IMR-90 (cell line): ENCODE measurements at regions not wholly inside any gene's neighbourhood (a gene's known extent, or its start where the extent isn't known, plus 50 kb on each side); places are given as distances from the start of the nearest gene placed in this dataset.

ENCODE experiments used
- BHLHE40 ChIP-seq: fragments of 150-350 bp; IDR thresholded peaks from 2 replicates; pipeline ENCODE4 v1.6.1; 2016; ENCODE audit warnings: mild to moderate bottlenecking, low read depth, low read length
- CTCF ChIP-seq: conservative IDR thresholded peaks from 2 replicates; pipeline ENCODE4 v1.5.1; 2012; ENCODE audit warnings: mild to moderate bottlenecking, low read depth, low read length, improper control_type of control experiment
- ELK1 ChIP-seq: fragments of 150-350 bp; IDR thresholded peaks from 2 replicates; pipeline ENCODE4 v1.6.1; 2016; ENCODE audit warnings: low read depth, mild to moderate bottlenecking, low read length, moderate library complexity, borderline replicate concordance
- FOS ChIP-seq: fragments of 150-350 bp; IDR thresholded peaks from 2 replicates; pipeline ENCODE4 v1.6.1; 2016; ENCODE audit warnings: low read depth, low read length
- MAFK ChIP-seq: IDR thresholded peaks from 2 replicates; pipeline ENCODE4 v1.6.1; 2012; ENCODE audit warnings: low read depth, low read length, improper control_type of control experiment
- MAZ ChIP-seq: IDR thresholded peaks from 2 replicates; pipeline ENCODE4 v1.6.1; 2012; ENCODE audit warnings: low read depth, mild to moderate bottlenecking, low read length, improper control_type of control experiment, moderate library complexity, borderline replicate concordance
- MXI1 ChIP-seq: IDR thresholded peaks from 2 replicates; pipeline ENCODE4 v1.6.1; 2012; ENCODE audit warnings: low read depth, mild to moderate bottlenecking, low read length, moderate library complexity, borderline replicate concordance
- NFE2L2 ChIP-seq: fragments of 150-350 bp; IDR thresholded peaks from 2 replicates; pipeline ENCODE4 v1.6.1; 2016; ENCODE audit warnings: low read depth, mild to moderate bottlenecking, low read length
- POLR2A ChIP-seq: IDR thresholded peaks from 2 replicates; pipeline ENCODE4 v1.6.1; 2012; ENCODE audit warnings: mild to moderate bottlenecking, low read depth, low read length
- RAD21 ChIP-seq: IDR thresholded peaks from 2 replicates; pipeline ENCODE4 v1.6.1; 2012; ENCODE audit warnings: low read length, improper control_type of control experiment
- RCOR1 ChIP-seq: IDR thresholded peaks from 2 replicates; pipeline ENCODE4 v1.6.1; 2012; ENCODE audit warnings: mild to moderate bottlenecking, low read length, improper control_type of control experiment; ENCODE audit not compliant: insufficient replicate concordance
- RFX5 ChIP-seq: IDR thresholded peaks from 2 replicates; pipeline ENCODE4 v1.8.0; 2012; ENCODE audit warnings: low read depth, mild to moderate bottlenecking, low read length, moderate library complexity
- SMC3 ChIP-seq: fragments of 150-350 bp; IDR thresholded peaks from 2 replicates; pipeline ENCODE4 v1.6.1; 2016; ENCODE audit warnings: low read depth, mild to moderate bottlenecking, antibody characterized with exemption, low read length, moderate library complexity
- USF2 ChIP-seq: fragments of 150-350 bp; IDR thresholded peaks from 2 replicates; pipeline ENCODE4 v1.6.1; 2017; ENCODE audit warnings: mild to moderate bottlenecking, antibody characterized with exemption, low read length, low read depth

GRCh38 chr10:56522166-56522565, 161.1 kb upstream of the ZWINT start:
- TF ChIP-seq BHLHE40 (no peak), POLR2A (no peak), CTCF (no peak), MAFK (no peak), NFE2L2 (no peak), MAZ (no peak), RFX5 (no peak), RCOR1 (no peak), MXI1 (no peak), USF2 (no peak), RAD21 (no peak), SMC3 (no peak), FOS (no peak), ELK1 (no peak)
